HepG2 (cell line): ENCODE measurements at regions not wholly inside any gene's neighbourhood (a gene's known extent, or its start where the extent isn't known, plus 50 kb on each side); places are given as distances from the start of the nearest gene placed in this dataset.

Experiments
- ATAC-seq: fragments of 200-7000 bp; cut with Tn5 transposase; 3 replicates; pipeline ENCODE4 v1.9.1; 2020; ENCODE audit warnings: mild to moderate bottlenecking, moderate library complexity
- BruUV-seq: library from RNA; stranded (reverse); fragments of 400-500 nt; replicated peaks from 2 replicates; lab custom pipeline; 2021; lab: Mats Ljungman, UMichigan
- CTCF ChIA-PET: fragments of 300-600 bp; formaldehyde crosslinking; extraction: SDS; loops from one replicate; lab custom pipeline; 2021; ENCODE audit warnings: low total read pairs, inconsistent platforms, low intra/inter-chr PET ratio; lab: Yijun Ruan, JAX
- POLR2A ChIA-PET: fragments of 350-600 bp; sonication (Branson Sonifier 250); formaldehyde crosslinking; loops from one replicate; lab custom pipeline; 2020; ENCODE audit warnings: antibody characterized with exemption, inconsistent platforms; lab: Yijun Ruan, JAX
- DNase-seq: peaks from one replicate; pipeline ENCODE4 v3.0.0-alpha.2; 2015; ENCODE audit warnings: low spot score
- FAIRE-seq: peaks from 3 replicates; lab custom pipeline; 2011; peaks lifted over from hg19 to GRCh38; lab: Jason Lieb, UNC
- H2AFZ ChIP-seq: one replicate; pipeline ENCODE4 v1.6.1; 2011; ENCODE audit warnings: low read length, inconsistent platforms
- H3K27ac ChIP-seq: fragments of 300-600 bp; 3 replicates; pipeline ENCODE4 v1.8.0; 2011; ENCODE audit warnings: mixed run types, mild to moderate bottlenecking, mixed read lengths, low read length, inconsistent platforms; ENCODE audit not compliant: insufficient read depth; ENCODE audit errors: extremely low read length
- H3K27me3 ChIP-seq, 2 experiments: fragments of 200-600 bp in 1 of 2; 2 replicates in 1 of 2; 3 replicates in 1 of 2; pipeline versions ENCODE4 v1.6.0 to v1.8.0; 2011; ENCODE audit warnings: low read length in 2 of 2, mild to moderate bottlenecking in 2 of 2, moderate library complexity in 2 of 2, inconsistent platforms in 1 of 2; ENCODE audit not compliant: insufficient read depth in 2 of 2, control insufficient read depth in 1 of 2
- H3K36me3 ChIP-seq, 2 experiments: fragments of 200-600 bp in 1 of 2; replicated peaks in 1 of 2; 2 replicates in 1 of 2; 3 replicates in 1 of 2; pipeline versions ENCODE4 v1.5.1 to v1.8.0; 2011; ENCODE audit warnings: low read length in 2 of 2, inconsistent platforms in 1 of 2; ENCODE audit not compliant: insufficient read depth in 2 of 2, control insufficient read depth in 1 of 2
- H3K4me1 ChIP-seq: 2 replicates; pipeline ENCODE4 v1.5.1; 2012; ENCODE audit warnings: low read length, inconsistent platforms; ENCODE audit not compliant: insufficient read depth
- H3K4me2 ChIP-seq: 2 replicates; pipeline ENCODE4 v1.6.0; 2011; ENCODE audit warnings: low read depth, low read length, inconsistent platforms
- H3K4me3 ChIP-seq, 3 experiments: fragments of 200-600 bp in 1 of 3; sonication (generic), shearing (Covaris generic) in 1 of 3; replicated peaks in 1 of 3; 2 replicates each; pipeline ENCODE4 v1.5.1; 2011 to 2016; ENCODE audit warnings: low read length in 3 of 3, inconsistent platforms in 2 of 3, low read depth in 2 of 3, mild to moderate bottlenecking in 2 of 3, control low read depth in 1 of 3, mixed read lengths in 1 of 3; ENCODE audit not compliant: insufficient read depth in 1 of 3
- H3K79me2 ChIP-seq: one replicate; pipeline ENCODE4 v1.6.1; 2011; ENCODE audit warnings: low read length, inconsistent platforms; ENCODE audit not compliant: insufficient read depth
- H3K9ac ChIP-seq: 2 replicates; pipeline ENCODE4 v1.6.0; 2011; ENCODE audit warnings: mild to moderate bottlenecking, low read depth, low read length, inconsistent platforms; ENCODE audit not compliant: insufficient read depth
- H3K9me3 ChIP-seq: 2 replicates; pipeline ENCODE4 v1.5.1; 2012; ENCODE audit warnings: mild to moderate bottlenecking, low read length
- H4K20me1 ChIP-seq: 2 replicates; pipeline ENCODE4 v1.6.0; 2011; ENCODE audit warnings: inconsistent platforms, mild to moderate bottlenecking, low read length, moderate library complexity; ENCODE audit not compliant: insufficient read depth
- ZNF33A ChIP-seq: sonication (generic); formaldehyde crosslinking; IDR thresholded peaks from 2 replicates; pipeline ENCODE4 v1.5.1; 2020; ENCODE audit warnings: missing genetic modification reagents, mild to moderate bottlenecking, moderate library complexity, borderline replicate concordance
- ZNF605 ChIP-seq: sonication (generic); formaldehyde crosslinking; IDR thresholded peaks from 2 replicates; pipeline ENCODE4 v1.8.0; 2022; ENCODE audit warnings: mild to moderate bottlenecking, missing genetic modification reagents
- ZNF737 ChIP-seq: sonication (generic); formaldehyde crosslinking; IDR thresholded peaks from 2 replicates; pipeline ENCODE4 v1.5.0; 2020; ENCODE audit warnings: missing genetic modification reagents, mild to moderate bottlenecking, borderline replicate concordance
- WGBS: methylation state at CpG from one replicate; pipeline ENCODE4 v1.1.6; 2017; ENCODE audit warnings: low lambda C conversion rate; 5-methylcytosine and 5-hydroxymethylcytosine counted together
- in situ Hi-C: cut with HindIII; loops from 2 replicates; pipeline ENCODE4 v1.10.0; 2017; ENCODE audit warnings: low pct_unique_long_range_greater_than_20kb; ENCODE audit not compliant: extremely low pct_ligation_motif_present
- intact Hi-C: fragments of 100-400 bp; cut with micrococcal nuclease; formaldehyde crosslinking; loops from one replicate; pipeline ENCODE4 v1.10.0; 2022; ENCODE audit not compliant: unreplicated experiment
- TF ChIP-seq, protein P1 (sequence below), 2 experiments: IDR thresholded peaks; 2 replicates each; pipeline ENCODE4 v1.6.1; 2011 to 2012; ENCODE audit warnings: low read length in 2 of 2, borderline replicate concordance in 1 of 2, low read depth in 1 of 2, mild to moderate bottlenecking in 1 of 2, moderate library complexity in 1 of 2
- TF ChIP-seq, protein P2 (sequence below): IDR thresholded peaks from 2 replicates; pipeline ENCODE4 v1.6.1; 2016; ENCODE audit warnings: missing genetic modification reagents, missing compliant biosample characterization

DNA sequence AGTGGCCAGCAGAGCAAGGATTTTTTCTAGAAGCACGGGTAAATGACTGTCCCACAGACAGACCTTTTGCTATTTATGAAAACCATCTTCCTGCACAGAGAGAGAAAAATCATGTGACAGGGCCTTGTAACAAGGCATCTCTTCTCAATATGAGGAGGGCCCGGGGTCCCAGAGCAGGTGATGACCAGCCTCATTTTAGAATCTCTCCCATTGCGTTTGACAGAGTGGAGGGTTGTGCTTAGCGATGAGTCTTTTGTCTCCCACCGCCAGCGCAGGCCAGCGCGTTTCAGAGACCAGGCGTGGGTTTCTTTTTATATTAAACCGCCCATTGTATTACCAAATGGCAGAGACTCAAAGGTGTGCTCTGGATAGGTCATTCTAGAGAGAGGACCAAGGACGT lies 97.4 kb upstream of the UBL3 start:
- 76% methylated on average over 10 of the region's 11 CpGs for WGBS
- intact Hi-C loops, result no loop called here
- TF ChIP-seq, protein P1, sequence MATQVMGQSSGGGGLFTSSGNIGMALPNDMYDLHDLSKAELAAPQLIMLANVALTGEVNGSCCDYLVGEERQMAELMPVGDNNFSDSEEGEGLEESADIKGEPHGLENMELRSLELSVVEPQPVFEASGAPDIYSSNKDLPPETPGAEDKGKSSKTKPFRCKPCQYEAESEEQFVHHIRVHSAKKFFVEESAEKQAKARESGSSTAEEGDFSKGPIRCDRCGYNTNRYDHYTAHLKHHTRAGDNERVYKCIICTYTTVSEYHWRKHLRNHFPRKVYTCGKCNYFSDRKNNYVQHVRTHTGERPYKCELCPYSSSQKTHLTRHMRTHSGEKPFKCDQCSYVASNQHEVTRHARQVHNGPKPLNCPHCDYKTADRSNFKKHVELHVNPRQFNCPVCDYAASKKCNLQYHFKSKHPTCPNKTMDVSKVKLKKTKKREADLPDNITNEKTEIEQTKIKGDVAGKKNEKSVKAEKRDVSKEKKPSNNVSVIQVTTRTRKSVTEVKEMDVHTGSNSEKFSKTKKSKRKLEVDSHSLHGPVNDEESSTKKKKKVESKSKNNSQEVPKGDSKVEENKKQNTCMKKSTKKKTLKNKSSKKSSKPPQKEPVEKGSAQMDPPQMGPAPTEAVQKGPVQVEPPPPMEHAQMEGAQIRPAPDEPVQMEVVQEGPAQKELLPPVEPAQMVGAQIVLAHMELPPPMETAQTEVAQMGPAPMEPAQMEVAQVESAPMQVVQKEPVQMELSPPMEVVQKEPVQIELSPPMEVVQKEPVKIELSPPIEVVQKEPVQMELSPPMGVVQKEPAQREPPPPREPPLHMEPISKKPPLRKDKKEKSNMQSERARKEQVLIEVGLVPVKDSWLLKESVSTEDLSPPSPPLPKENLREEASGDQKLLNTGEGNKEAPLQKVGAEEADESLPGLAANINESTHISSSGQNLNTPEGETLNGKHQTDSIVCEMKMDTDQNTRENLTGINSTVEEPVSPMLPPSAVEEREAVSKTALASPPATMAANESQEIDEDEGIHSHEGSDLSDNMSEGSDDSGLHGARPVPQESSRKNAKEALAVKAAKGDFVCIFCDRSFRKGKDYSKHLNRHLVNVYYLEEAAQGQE (IDR thresholded peaks at IDR 0.05; ENCODE audit: borderline replicate concordance in 1 of 2, low read depth in 1 of 2, low read length in 2 of 2), result no peak
- no peak for TF ChIP-seq ZNF33A (CRISPR knock-in tag)
- no peak for TF ChIP-seq ZNF605
- TF ChIP-seq, protein P2, sequence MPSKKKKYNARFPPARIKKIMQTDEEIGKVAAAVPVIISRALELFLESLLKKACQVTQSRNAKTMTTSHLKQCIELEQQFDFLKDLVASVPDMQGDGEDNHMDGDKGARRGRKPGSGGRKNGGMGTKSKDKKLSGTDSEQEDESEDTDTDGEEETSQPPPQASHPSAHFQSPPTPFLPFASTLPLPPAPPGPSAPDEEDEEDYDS (CRISPR knock-in tag), result no peak
- TF ChIP-seq ZNF737 (CRISPR knock-in tag), result no peak
- H3K9ac ChIP-seq, result no peak overlapping the region
- FAIRE-seq (no peak), ATAC-seq (no peak), DNase-seq (no peak)
- H2AFZ ChIP-seq, result no peak overlapping the region
- H3K27ac ChIP-seq, result no peak overlapping the region
- H3K27me3 ChIP-seq, result peaks cover 1 to 11% of the 10 kb centered on the region in 2 experiments; a peak in 2 of 5 replicates
- POLR2A ChIA-PET, result no interaction called here
- no peaks in the 10 kb centered on the region for H3K36me3 ChIP-seq
- in situ Hi-C loops, result no loop called here
- H3K4me2 ChIP-seq, result no peak overlapping the region
- no peak overlapping the region for H3K4me3 ChIP-seq
- H3K9me3 ChIP-seq, result no peaks in the 10 kb centered on the region
- no peaks in the 10 kb centered on the region for H4K20me1 ChIP-seq
- no TSS peak for BruUV-seq
- CTCF ChIA-PET, result no interaction called here
- H3K4me1 ChIP-seq, result no peaks in the 10 kb centered on the region
- no peaks in the 10 kb centered on the region for H3K79me2 ChIP-seq
